ENCODE measurements at regions not wholly inside any gene's neighbourhood (a gene's known extent, or its start where the extent isn't known, plus 50 kb on each side); places are given as distances from the start of the nearest gene placed in this dataset.

- TF ChIP-seq, protein P1, sequence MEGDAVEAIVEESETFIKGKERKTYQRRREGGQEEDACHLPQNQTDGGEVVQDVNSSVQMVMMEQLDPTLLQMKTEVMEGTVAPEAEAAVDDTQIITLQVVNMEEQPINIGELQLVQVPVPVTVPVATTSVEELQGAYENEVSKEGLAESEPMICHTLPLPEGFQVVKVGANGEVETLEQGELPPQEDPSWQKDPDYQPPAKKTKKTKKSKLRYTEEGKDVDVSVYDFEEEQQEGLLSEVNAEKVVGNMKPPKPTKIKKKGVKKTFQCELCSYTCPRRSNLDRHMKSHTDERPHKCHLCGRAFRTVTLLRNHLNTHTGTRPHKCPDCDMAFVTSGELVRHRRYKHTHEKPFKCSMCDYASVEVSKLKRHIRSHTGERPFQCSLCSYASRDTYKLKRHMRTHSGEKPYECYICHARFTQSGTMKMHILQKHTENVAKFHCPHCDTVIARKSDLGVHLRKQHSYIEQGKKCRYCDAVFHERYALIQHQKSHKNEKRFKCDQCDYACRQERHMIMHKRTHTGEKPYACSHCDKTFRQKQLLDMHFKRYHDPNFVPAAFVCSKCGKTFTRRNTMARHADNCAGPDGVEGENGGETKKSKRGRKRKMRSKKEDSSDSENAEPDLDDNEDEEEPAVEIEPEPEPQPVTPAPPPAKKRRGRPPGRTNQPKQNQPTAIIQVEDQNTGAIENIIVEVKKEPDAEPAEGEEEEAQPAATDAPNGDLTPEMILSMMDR (conservative IDR thresholded peaks at IDR 0.05; ENCODE audit: low read depth, low read length): peak; percentile 68
- TF ChIP-seq EZH2 (IDR thresholded peaks at IDR 0.05; ENCODE audit: borderline replicate concordance, low read depth, low read length, poor library complexity, severe bottlenecking): no peak
These were observed 58.7 kb upstream of the BCHE start for GRCh38 chr3:165895919-165896318.

Measured in A673 (cell line).